Spinal cord (tissue), 9 donors: ENCODE measurements at regions not wholly inside any gene's neighbourhood (a gene's known extent, or its start where the extent isn't known, plus 50 kb on each side); places are given as distances from the start of the nearest gene placed in this dataset.

ENCODE experiments used
- DNase-seq, 6 donors: peaks; one replicate each; pipeline versions ENCODE4 v3.0.0 to v3.0.0-alpha.2; 2013 to 2015; ENCODE audit warnings: low spot score in 6 of 6, low read depth in 4 of 6
- H3K27ac ChIP-seq: one replicate; pipeline ENCODE4 v1.5.1; 2013; ENCODE audit warnings: low read depth, low read length, control low read depth
- H3K27me3 ChIP-seq: one replicate; pipeline ENCODE4 v1.6.1; 2013; ENCODE audit warnings: low read length; ENCODE audit not compliant: control insufficient read depth, insufficient read depth
- H3K36me3 ChIP-seq: one replicate; pipeline ENCODE4 v1.6.1; 2013; ENCODE audit warnings: low read length; ENCODE audit not compliant: control insufficient read depth, insufficient read depth
- H3K4me1 ChIP-seq: one replicate; pipeline ENCODE4 v1.6.1; 2013; ENCODE audit warnings: low read length; ENCODE audit not compliant: control insufficient read depth, insufficient read depth
- H3K4me3 ChIP-seq: one replicate; pipeline ENCODE4 v1.5.1; 2013; ENCODE audit warnings: low read depth, low read length, control low read depth
- H3K9me3 ChIP-seq: one replicate; pipeline ENCODE4 v1.6.1; 2013; ENCODE audit warnings: low read length; ENCODE audit not compliant: control insufficient read depth, insufficient read depth
- WGBS: methylation state at CpG from one replicate; pipeline ENCODE4 v1.1.5; 2013; ENCODE audit warnings: missing lambda C conversion rate; ENCODE audit not compliant: insufficient coverage; 5-methylcytosine and 5-hydroxymethylcytosine counted together
- donor health status: healthy.

DNA sequence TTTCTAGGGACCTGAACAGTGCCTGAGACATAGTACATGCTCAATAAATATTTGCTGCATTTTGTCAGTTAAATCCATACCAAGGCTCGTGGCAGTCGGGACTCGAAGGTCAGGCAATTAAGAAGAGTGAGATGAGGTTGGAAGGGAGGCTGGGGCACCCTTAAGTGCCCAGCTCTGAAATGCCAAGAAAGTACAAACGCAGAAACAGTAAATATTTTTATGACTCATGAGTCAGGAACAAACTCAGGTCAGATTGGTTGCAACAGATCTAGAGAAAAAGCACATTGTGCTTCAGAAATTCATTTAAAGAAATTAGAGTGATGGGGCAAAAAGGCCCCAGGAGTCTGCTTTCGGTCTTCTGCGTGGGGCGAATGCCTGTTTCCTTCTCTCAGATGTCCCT is 83.0 kb upstream of the FZD10 start:
- H3K4me1 ChIP-seq: no peaks in the 10 kb centered on the region
- H3K27me3 ChIP-seq: no peaks in the 10 kb centered on the region
- no peaks in the 10 kb centered on the region for H3K9me3 ChIP-seq
- H3K27ac ChIP-seq: no peak overlapping the region
- H3K36me3 ChIP-seq: no peaks in the 10 kb centered on the region
- no peak for DNase-seq
- WGBS: 73% methylated on average over 7 of the region's 7 CpGs
- H3K4me3 ChIP-seq: no peak overlapping the region

DNA sequence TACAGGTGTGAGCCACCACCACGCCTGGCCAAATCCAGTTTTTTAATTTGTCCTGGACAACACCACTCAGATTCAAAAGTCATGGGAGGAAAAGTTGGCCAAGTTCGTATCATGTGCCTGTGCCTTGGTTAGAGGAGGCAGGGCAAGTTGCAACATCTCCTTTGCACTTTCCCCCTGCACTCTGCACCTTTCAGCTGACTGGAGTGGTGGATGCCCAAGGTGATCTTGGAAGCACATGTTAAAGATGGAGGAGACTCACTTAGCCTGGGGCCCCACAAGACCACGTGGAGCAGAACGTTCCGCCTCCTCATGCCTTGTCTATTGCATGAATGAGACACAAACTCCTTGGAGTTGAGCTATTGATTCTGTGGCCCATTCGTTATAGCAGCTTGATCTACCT is 82.1 kb upstream of the FZD10 start:
- 64% methylated on average over 4 of the region's 6 CpGs for WGBS
- H3K9me3 ChIP-seq: no peaks in the 10 kb centered on the region
- no peak overlapping the region for H3K4me3 ChIP-seq
- no peaks in the 10 kb centered on the region for H3K36me3 ChIP-seq
- H3K27me3 ChIP-seq: no peaks in the 10 kb centered on the region
- H3K4me1 ChIP-seq: peaks cover 8% of the 10 kb centered on the region
- no peak overlapping the region for H3K27ac ChIP-seq
- no peak for DNase-seq

DNA sequence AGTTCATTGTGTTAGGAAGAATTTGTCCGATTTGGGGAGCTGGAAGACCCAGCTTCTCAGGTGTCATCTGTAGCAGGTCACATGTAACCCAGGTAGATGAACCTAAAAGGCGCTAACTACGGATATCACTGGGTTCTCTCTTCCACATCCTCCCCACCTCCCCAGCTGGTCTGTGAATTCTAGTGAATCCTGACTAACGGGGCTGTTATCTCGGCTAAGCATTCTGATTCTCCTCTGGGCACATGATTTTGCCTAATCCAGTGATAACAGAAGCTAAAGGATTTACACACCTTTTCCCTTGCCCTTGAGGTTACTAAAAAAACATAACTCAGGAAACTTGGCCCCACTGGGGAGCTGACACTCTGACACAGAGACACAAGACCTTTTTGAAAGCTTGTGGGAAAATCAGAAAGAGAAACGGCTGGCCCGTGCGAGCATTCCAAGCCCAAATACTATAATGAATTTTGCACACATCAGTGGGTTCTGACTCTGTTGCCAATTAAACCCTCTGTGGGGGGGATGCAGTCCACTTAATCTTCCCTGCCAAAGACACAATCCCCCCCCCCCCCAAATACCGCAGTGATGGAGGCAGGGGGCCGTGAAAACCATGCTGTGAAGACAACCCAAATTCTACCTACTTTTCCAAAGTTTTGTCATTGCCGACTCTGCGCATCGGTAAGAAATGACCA is 81.0 kb upstream of the FZD10 start:
- H3K4me3 ChIP-seq: no peak overlapping the region
- no peaks in the 10 kb centered on the region for H3K9me3 ChIP-seq
- peak in 1 of 6 donors; percentile 60 for DNase-seq
- peaks cover 19% of the 10 kb centered on the region for H3K4me1 ChIP-seq
- no peak overlapping the region for H3K27ac ChIP-seq
- WGBS: 31% methylated on average over 6 of the region's 13 CpGs
- H3K36me3 ChIP-seq: no peaks in the 10 kb centered on the region
- H3K27me3 ChIP-seq: no peaks in the 10 kb centered on the region

DNA sequence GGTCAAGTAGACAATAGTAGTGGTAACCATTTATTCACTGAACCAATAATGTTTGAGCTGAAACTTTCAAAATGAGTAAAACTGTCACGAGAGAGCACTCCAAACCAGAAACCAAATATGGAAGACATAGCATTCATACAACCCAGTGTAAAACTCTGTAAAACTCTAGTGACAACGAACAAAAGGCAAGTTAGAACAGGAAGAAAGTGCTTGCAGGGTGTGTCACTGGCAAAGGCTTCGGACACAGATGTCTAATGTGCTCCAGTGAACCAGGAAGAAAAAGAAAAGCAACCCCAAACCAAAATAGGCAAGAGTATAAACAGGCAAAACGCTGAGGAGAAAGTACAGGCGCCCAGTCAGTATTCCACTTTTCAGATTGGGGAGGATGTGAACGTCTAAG is 79.3 kb upstream of the FZD10 start:
- 82% methylated on average over 3 of the region's 6 CpGs for WGBS
- Histone ChIP-seq H3K4me1 (peaks cover 31% of the 10 kb centered on the region), H3K4me3 (no peak overlapping the region), H3K36me3 (no peaks in the 10 kb centered on the region), H3K27me3 (no peaks in the 10 kb centered on the region), H3K9me3 (no peaks in the 10 kb centered on the region), H3K27ac (no peak overlapping the region)
- DNase-seq: no peak

DNA sequence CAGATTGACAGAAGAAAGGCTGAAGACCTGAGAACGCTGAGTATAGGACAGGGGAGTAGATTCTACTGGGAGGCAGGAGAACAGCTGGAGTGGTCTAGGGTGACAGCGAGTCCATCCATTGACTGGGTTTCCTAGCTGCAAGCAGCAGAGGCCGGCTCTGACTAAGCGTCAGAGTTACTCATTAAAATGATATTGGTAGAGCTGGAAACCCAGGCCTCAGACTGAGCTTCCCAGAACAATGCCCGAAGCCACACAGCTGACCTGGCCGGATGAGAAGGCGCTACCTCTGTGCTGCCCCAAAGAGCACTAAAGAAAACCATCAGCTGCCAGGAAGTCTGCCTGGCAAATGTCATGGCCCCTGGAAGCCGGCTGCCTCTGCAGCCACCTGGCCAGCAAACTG is 78.5 kb upstream of the FZD10 start:
- Histone ChIP-seq H3K27ac (no peak overlapping the region), H3K36me3 (no peaks in the 10 kb centered on the region), H3K9me3 (no peaks in the 10 kb centered on the region), H3K4me3 (no peak overlapping the region), H3K4me1 (peaks cover 31% of the 10 kb centered on the region), H3K27me3 (no peaks in the 10 kb centered on the region)
- no peak for DNase-seq
- WGBS: 86% methylated on average over 8 of the region's 8 CpGs

DNA sequence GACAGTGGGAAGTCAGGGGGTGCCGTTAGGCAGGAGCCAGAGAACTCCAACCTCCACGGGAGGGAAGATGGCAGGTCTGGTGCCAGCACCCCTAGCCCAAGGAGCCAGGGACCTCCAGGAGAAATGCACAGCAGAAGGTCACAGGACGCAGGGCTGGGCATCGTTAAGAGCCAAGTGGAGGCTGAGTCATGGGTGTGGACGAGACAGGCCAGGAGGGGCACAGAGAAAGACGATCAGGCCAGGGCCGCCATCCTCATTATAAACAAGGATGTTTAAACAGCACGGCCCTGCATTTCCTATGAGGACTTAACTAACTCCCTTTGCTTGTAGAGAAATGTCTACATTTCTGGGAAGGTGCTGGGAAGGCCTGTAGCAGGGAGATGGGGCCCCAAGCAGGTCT is 77.9 kb upstream of the FZD10 start:
- Histone ChIP-seq H3K9me3 (no peaks in the 10 kb centered on the region), H3K36me3 (no peaks in the 10 kb centered on the region), H3K27me3 (no peaks in the 10 kb centered on the region), H3K4me3 (no peak overlapping the region), H3K4me1 (peaks cover 31% of the 10 kb centered on the region), H3K27ac (no peak overlapping the region)
- 93% methylated on average over 5 of the region's 8 CpGs for WGBS
- no peak for DNase-seq

DNA sequence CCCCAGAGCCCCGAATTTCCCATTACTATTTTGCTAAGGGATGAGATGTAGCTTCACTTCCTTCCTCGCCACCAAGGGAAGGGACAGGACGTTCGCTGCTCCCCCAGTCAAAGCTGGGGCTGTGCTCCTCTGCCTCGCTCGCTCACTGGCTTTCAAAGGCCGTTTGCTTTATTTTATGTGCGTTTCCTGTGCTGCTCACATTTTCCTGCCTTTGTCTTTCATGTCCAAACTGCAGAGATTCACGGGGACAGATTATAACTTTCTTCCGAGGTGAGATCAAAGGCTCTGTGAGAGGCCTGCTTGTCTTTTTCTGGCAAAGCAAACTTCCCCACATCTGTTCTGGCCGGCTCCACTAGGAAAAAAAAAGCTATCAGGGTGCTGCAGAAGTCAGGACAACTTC is 76.0 kb upstream of the FZD10 start:
- H3K4me3 ChIP-seq: no peak overlapping the region

DNA sequence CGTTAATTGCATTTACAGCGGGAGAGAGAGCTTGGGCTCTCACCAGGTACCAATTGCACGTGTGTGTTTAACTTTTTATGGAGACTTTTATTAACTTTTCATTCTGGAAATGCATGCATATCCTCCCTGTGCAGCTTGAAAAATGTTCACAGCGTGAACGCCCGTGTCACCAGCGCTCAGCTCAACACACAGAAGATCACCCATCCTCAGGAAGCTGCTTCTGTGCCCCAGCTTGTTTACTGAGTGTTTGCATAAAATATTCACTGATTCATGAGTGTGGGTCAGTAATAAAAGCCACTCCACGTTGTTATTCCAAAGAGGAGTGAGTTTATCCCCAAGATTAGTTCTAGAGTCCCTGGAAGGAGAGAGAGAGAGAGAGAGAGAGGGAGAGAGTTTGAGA is 75.5 kb upstream of the FZD10 start:
- 56% methylated on average over 3 of the region's 8 CpGs for WGBS
- Histone ChIP-seq H3K4me3 (no peak overlapping the region), H3K9me3 (no peaks in the 10 kb centered on the region), H3K36me3 (no peaks in the 10 kb centered on the region), H3K4me1 (peaks cover 31% of the 10 kb centered on the region), H3K27me3 (no peaks in the 10 kb centered on the region), H3K27ac (peak overlapping the region; percentile 52)
- peak in 1 of 6 donors; percentile 36 for DNase-seq

More for the DNA sequence above, 76.0 kb upstream of the FZD10 start:
- 35% methylated on average over 11 of the region's 11 CpGs for WGBS
- peaks cover 31% of the 10 kb centered on the region for H3K4me1 ChIP-seq
- H3K27ac ChIP-seq: peak overlapping the region; percentile 89
- peak in 1 of 6 donors; percentile 57 for DNase-seq
- H3K27me3 ChIP-seq: no peaks in the 10 kb centered on the region
- H3K9me3 ChIP-seq: no peaks in the 10 kb centered on the region
- H3K36me3 ChIP-seq: no peaks in the 10 kb centered on the region

DNA sequence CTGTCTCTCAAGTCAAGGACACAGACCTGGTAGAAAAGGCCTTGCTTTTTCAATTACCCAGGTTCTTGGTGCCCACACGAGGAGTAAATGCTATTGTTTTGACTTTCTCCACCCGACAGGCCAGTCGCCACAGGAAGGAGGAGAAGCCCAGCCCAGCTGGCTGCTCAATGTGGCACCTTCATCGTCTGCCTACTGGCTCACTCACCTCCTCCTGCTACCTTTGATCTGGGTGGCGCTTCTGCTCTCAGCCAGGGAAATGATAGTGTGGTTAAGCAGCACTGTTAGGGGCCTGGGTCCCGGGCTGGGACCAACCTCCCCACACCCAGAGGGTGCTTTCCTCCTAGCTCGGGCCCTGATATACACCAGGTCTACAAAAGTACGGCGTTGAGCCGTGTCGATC is 75.0 kb upstream of the FZD10 start:
- no peak overlapping the region for H3K4me3 ChIP-seq
- no peaks in the 10 kb centered on the region for H3K36me3 ChIP-seq
- DNase-seq: no peak
- H3K4me1 ChIP-seq: peaks cover 31% of the 10 kb centered on the region
- 70% methylated on average over 9 of the region's 11 CpGs for WGBS
- no peaks in the 10 kb centered on the region for H3K9me3 ChIP-seq
- no peaks in the 10 kb centered on the region for H3K27me3 ChIP-seq
- H3K27ac ChIP-seq: peak overlapping the region; percentile 52

DNA sequence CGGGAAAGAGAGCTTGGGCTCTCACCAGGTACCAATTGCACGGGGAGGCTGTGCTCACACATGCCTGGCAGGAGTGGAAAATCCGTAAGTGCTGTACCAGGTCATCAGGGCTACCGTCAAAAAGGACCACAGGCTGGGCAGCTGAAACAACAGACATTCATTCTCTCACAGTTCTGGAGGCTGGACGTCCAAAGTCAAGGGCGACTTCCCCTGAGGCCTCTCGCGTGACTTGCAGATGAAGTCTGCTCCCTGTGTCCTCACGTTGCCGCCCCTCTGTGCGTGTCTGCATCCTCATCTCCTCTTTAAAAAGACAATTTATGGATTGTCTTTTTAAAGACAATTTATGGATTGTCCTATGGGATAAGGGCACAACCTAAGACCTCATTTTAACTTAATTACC is 73.8 kb upstream of the FZD10 start:
- whole genome bisulfite sequencing: 62% methylated on average over 6 of the region's 11 CpGs

More for the DNA sequence above, 73.8 kb upstream of the FZD10 start:
- no peak overlapping the region for H3K4me3 ChIP-seq
- H3K36me3 ChIP-seq: no peaks in the 10 kb centered on the region
- peak in 1 of 6 donors; percentile 21 for DNase-seq
- peaks cover 31% of the 10 kb centered on the region for H3K4me1 ChIP-seq
- H3K9me3 ChIP-seq: no peaks in the 10 kb centered on the region
- no peak overlapping the region for H3K27ac ChIP-seq
- no peaks in the 10 kb centered on the region for H3K27me3 ChIP-seq
